Liver (tissue), 8 donors: ENCODE measurements at regions not wholly inside any gene's neighbourhood (a gene's known extent, or its start where the extent isn't known, plus 50 kb on each side); places are given as distances from the start of the nearest gene placed in this dataset.

Experiments
- DNase-seq: peaks from one replicate; pipeline ENCODE4 v3.0.0-alpha.2; 2017; ENCODE audit warnings: low spot score
- H3K27ac ChIP-seq, 2 donors: one replicate each; pipeline ENCODE4 v1.7.0; 2013; ENCODE audit warnings: inconsistent platforms in 2 of 2, low read length in 2 of 2, control low read depth in 1 of 2, low read depth in 1 of 2, mild to moderate bottlenecking in 1 of 2
- H3K27me3 ChIP-seq, 4 donors: one replicate each; pipeline versions ENCODE4 v1.6.1 to v1.7.0; 2013; ENCODE audit warnings: low read length in 3 of 4, inconsistent platforms in 1 of 4, mild to moderate bottlenecking in 1 of 4, moderate library complexity in 1 of 4; ENCODE audit not compliant: control insufficient read depth in 4 of 4, insufficient read depth in 4 of 4
- H3K36me3 ChIP-seq, 4 donors: one replicate each; pipeline versions ENCODE4 v1.6.1 to v1.7.0; 2013; ENCODE audit warnings: low read length in 3 of 4, mild to moderate bottlenecking in 3 of 4, low read depth in 1 of 4, moderate library complexity in 1 of 4; ENCODE audit not compliant: control insufficient read depth in 4 of 4, insufficient read depth in 3 of 4
- H3K4me1 ChIP-seq, 4 donors: one replicate each; pipeline versions ENCODE4 v1.6.1 to v1.7.0; 2013; ENCODE audit warnings: low read length in 3 of 4, mild to moderate bottlenecking in 3 of 4, moderate library complexity in 1 of 4; ENCODE audit not compliant: control insufficient read depth in 4 of 4, insufficient read depth in 4 of 4
- H3K4me3 ChIP-seq, 3 donors: one replicate each; pipeline versions ENCODE4 v1.6.1 to v1.7.0; 2013; ENCODE audit warnings: low read length in 3 of 3, control low read depth in 1 of 3, low read depth in 1 of 3, mild to moderate bottlenecking in 1 of 3
- H3K9ac ChIP-seq, 2 donors: one replicate each; pipeline ENCODE4 v1.7.0; 2013; ENCODE audit warnings: low read length in 2 of 2, mild to moderate bottlenecking in 2 of 2, moderate library complexity in 2 of 2, control low read depth in 1 of 2, low read depth in 1 of 2
- H3K9me3 ChIP-seq, 4 donors: one replicate each; pipeline versions ENCODE4 v1.6.1 to v1.7.0; 2013; ENCODE audit warnings: low read length in 3 of 4; ENCODE audit not compliant: control insufficient read depth in 4 of 4
- EGR1 ChIP-seq, 2 donors: IDR thresholded peaks; 2 replicates each; pipeline ENCODE4 v1.6.1; 2016 to 2018; ENCODE audit warnings: antibody characterized with exemption in 2 of 2, low read depth in 2 of 2
- FOXA1 ChIP-seq: IDR thresholded peaks from 2 replicates; pipeline ENCODE4 v1.6.1; 2016; ENCODE audit warnings: antibody characterized with exemption
- FOXA2 ChIP-seq: IDR thresholded peaks from 2 replicates; pipeline ENCODE4 v1.6.1; 2016; ENCODE audit warnings: antibody characterized with exemption
- GABPA ChIP-seq, 2 donors: IDR thresholded peaks in 1 of 2; conservative IDR thresholded peaks in 1 of 2; 2 replicates each; pipeline ENCODE4 v1.6.1; 2016; ENCODE audit warnings: antibody characterized with exemption in 2 of 2, mild to moderate bottlenecking in 1 of 2, moderate library complexity in 1 of 2
- HNF4A ChIP-seq, 2 donors: conservative IDR thresholded peaks; 2 replicates each; pipeline ENCODE4 v1.6.1; 2016; ENCODE audit warnings: antibody characterized with exemption in 2 of 2, mild to moderate bottlenecking in 2 of 2
- HNF4G ChIP-seq: IDR thresholded peaks from 2 replicates; pipeline ENCODE4 v1.6.1; 2016; ENCODE audit warnings: antibody characterized with exemption
- JUND ChIP-seq, 2 donors: IDR thresholded peaks; 2 replicates each; pipeline ENCODE4 v1.6.1; 2016; ENCODE audit warnings: antibody characterized with exemption in 2 of 2
- NR2F2 ChIP-seq: IDR thresholded peaks from 2 replicates; pipeline ENCODE4 v1.6.1; 2016; ENCODE audit warnings: antibody characterized with exemption
- RAD21 ChIP-seq, 2 donors: IDR thresholded peaks; 2 replicates each; pipeline ENCODE4 v1.6.1; 2016; ENCODE audit warnings: antibody characterized with exemption in 2 of 2, mild to moderate bottlenecking in 2 of 2
- RXRA ChIP-seq, 2 donors: IDR thresholded peaks; 2 replicates each; pipeline ENCODE4 v1.6.1; 2017 to 2018; ENCODE audit warnings: antibody characterized with exemption in 2 of 2, mild to moderate bottlenecking in 1 of 2
- SP1 ChIP-seq: IDR thresholded peaks from 2 replicates; pipeline ENCODE4 v1.6.1; 2018; ENCODE audit warnings: antibody characterized with exemption, mild to moderate bottlenecking
- TAF1 ChIP-seq: conservative IDR thresholded peaks from 2 replicates; pipeline ENCODE4 v1.6.1; 2016; ENCODE audit warnings: antibody characterized with exemption, mild to moderate bottlenecking
- YY1 ChIP-seq: IDR thresholded peaks from 2 replicates; pipeline ENCODE4 v1.6.1; 2016; ENCODE audit warnings: antibody characterized with exemption, mild to moderate bottlenecking
- WGBS: extraction: QIAGEN DNeasy Blood & Tissue Kit; methylation state at CpG from one replicate; pipeline ENCODE4 v1.1.7; 2013; 5-methylcytosine and 5-hydroxymethylcytosine counted together
- TF ChIP-seq, protein P1 (sequence below): fragments of 150-350 bp; IDR thresholded peaks from 2 replicates; pipeline ENCODE4 v1.5.1; 2017; ENCODE audit warnings: improper control_type of control experiment, low read depth, low read length; ENCODE audit not compliant: missing input control
- TF ChIP-seq, protein P2 (sequence below): IDR thresholded peaks from 2 replicates; pipeline ENCODE4 v1.6.1; 2016; ENCODE audit warnings: antibody characterized with exemption
- TF ChIP-seq, protein P3 (sequence below): IDR thresholded peaks from 2 replicates; pipeline ENCODE4 v1.6.1; 2016; ENCODE audit warnings: antibody characterized with exemption
- TF ChIP-seq, protein P4 (sequence below): IDR thresholded peaks from 2 replicates; pipeline ENCODE4 v1.6.1; 2016; ENCODE audit warnings: antibody characterized with exemption, mild to moderate bottlenecking
- TF ChIP-seq, protein P5 (sequence below): IDR thresholded peaks from 2 replicates; pipeline ENCODE4 v1.6.1; 2016; ENCODE audit warnings: antibody characterized with exemption
- donor health status: healthy.
- donor health status: healthy.
- donor health status: healthy.
- donor health status: healthy.
- donor health status: healthy.

DNA sequence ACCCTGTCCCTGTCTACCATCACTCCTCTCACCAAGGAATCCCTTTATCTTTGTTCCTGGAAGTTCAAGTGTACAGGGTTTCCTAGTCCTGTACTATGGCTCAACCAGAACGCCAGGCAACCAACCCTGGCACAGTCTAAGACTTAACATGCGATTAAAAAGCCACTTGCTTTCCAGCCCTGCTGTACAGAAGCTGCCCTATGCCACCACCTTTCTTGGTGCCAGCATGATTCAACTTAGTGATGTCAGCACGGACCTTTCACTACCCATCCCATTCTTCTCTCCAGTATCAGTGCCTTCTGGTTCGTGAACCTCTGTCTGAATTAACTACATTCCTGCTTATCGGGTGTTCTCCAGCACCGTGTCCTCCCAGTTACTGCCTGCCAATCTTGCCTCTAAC, 151.1 kb downstream of the KLF12 start:
- H3K27me3 ChIP-seq, result no peaks in the 10 kb centered on the region
- no peak for TF ChIP-seq GABPA (IDR thresholded peaks at IDR 0.05 in 1 of 2, conservative IDR thresholded peaks at IDR 0.05 in 1 of 2)
- H3K27ac ChIP-seq, result no peak overlapping the region
- no peak overlapping the region for H3K9ac ChIP-seq
- WGBS, result 90% methylated on average over 6 of the region's 6 CpGs
- DNase-seq, result no peak
- H3K36me3 ChIP-seq, result no peaks in the 10 kb centered on the region
- H3K4me3 ChIP-seq, result no peak overlapping the region
- no peaks in the 10 kb centered on the region for H3K9me3 ChIP-seq
- H3K4me1 ChIP-seq, result peaks cover 0 to 4% (median under 1%) of the 10 kb centered on the region in 4 donors

DNA sequence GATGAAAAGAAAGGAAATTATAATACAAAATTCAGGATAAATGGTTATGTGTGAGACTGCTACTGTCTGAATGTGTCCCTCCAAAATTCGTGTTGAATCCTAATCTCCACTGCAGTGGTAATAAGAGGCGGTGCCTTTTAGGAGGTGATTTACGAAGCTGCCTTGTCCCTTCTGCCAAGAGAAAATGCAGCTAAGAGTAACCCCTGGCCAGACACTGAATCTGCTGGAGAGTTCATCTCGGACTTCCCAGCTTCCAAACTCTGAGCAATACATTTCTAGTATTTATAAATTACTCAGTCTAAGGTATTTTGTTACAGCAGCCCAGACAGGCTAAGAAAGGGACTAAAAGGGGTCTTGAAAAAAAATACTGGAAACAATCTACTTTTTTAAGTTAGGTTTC, 152.6 kb downstream of the KLF12 start:
- H3K27me3 ChIP-seq, result no peaks in the 10 kb centered on the region
- no peak overlapping the region for H3K9ac ChIP-seq
- no peak for DNase-seq
- WGBS, result 74% methylated on average over 4 of the region's 4 CpGs
- peaks cover 0 to 8% (median under 1%) of the 10 kb centered on the region in 4 donors for H3K4me1 ChIP-seq
- no peaks in the 10 kb centered on the region for H3K9me3 ChIP-seq
- H3K27ac ChIP-seq, result no peak overlapping the region
- no peak overlapping the region for H3K4me3 ChIP-seq
- no peak for TF ChIP-seq FOXA2
- TF ChIP-seq FOXA1, result no peak
- TF ChIP-seq GABPA (IDR thresholded peaks at IDR 0.05 in 1 of 2, conservative IDR thresholded peaks at IDR 0.05 in 1 of 2), result no peak
- TF ChIP-seq YY1, result no peak
- TF ChIP-seq SP1, result no peak
- TF ChIP-seq, protein P1, sequence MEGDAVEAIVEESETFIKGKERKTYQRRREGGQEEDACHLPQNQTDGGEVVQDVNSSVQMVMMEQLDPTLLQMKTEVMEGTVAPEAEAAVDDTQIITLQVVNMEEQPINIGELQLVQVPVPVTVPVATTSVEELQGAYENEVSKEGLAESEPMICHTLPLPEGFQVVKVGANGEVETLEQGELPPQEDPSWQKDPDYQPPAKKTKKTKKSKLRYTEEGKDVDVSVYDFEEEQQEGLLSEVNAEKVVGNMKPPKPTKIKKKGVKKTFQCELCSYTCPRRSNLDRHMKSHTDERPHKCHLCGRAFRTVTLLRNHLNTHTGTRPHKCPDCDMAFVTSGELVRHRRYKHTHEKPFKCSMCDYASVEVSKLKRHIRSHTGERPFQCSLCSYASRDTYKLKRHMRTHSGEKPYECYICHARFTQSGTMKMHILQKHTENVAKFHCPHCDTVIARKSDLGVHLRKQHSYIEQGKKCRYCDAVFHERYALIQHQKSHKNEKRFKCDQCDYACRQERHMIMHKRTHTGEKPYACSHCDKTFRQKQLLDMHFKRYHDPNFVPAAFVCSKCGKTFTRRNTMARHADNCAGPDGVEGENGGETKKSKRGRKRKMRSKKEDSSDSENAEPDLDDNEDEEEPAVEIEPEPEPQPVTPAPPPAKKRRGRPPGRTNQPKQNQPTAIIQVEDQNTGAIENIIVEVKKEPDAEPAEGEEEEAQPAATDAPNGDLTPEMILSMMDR, result no peak
- no peak for TF ChIP-seq RAD21 (IDR thresholded peaks at IDR 0.05)
- TF ChIP-seq NR2F2, result no peak
- no peak for TF ChIP-seq JUND (IDR thresholded peaks at IDR 0.05)
- TF ChIP-seq, protein P2, sequence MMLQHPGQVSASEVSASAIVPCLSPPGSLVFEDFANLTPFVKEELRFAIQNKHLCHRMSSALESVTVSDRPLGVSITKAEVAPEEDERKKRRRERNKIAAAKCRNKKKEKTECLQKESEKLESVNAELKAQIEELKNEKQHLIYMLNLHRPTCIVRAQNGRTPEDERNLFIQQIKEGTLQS, result no peak
- TF ChIP-seq HNF4A (conservative IDR thresholded peaks at IDR 0.05), result no peak
- TF ChIP-seq, protein P3, sequence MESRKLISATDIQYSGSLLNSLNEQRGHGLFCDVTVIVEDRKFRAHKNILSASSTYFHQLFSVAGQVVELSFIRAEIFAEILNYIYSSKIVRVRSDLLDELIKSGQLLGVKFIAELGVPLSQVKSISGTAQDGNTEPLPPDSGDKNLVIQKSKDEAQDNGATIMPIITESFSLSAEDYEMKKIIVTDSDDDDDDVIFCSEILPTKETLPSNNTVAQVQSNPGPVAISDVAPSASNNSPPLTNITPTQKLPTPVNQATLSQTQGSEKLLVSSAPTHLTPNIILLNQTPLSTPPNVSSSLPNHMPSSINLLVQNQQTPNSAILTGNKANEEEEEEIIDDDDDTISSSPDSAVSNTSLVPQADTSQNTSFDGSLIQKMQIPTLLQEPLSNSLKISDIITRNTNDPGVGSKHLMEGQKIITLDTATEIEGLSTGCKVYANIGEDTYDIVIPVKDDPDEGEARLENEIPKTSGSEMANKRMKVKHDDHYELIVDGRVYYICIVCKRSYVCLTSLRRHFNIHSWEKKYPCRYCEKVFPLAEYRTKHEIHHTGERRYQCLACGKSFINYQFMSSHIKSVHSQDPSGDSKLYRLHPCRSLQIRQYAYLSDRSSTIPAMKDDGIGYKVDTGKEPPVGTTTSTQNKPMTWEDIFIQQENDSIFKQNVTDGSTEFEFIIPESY, result no peak
- TF ChIP-seq, protein P4, sequence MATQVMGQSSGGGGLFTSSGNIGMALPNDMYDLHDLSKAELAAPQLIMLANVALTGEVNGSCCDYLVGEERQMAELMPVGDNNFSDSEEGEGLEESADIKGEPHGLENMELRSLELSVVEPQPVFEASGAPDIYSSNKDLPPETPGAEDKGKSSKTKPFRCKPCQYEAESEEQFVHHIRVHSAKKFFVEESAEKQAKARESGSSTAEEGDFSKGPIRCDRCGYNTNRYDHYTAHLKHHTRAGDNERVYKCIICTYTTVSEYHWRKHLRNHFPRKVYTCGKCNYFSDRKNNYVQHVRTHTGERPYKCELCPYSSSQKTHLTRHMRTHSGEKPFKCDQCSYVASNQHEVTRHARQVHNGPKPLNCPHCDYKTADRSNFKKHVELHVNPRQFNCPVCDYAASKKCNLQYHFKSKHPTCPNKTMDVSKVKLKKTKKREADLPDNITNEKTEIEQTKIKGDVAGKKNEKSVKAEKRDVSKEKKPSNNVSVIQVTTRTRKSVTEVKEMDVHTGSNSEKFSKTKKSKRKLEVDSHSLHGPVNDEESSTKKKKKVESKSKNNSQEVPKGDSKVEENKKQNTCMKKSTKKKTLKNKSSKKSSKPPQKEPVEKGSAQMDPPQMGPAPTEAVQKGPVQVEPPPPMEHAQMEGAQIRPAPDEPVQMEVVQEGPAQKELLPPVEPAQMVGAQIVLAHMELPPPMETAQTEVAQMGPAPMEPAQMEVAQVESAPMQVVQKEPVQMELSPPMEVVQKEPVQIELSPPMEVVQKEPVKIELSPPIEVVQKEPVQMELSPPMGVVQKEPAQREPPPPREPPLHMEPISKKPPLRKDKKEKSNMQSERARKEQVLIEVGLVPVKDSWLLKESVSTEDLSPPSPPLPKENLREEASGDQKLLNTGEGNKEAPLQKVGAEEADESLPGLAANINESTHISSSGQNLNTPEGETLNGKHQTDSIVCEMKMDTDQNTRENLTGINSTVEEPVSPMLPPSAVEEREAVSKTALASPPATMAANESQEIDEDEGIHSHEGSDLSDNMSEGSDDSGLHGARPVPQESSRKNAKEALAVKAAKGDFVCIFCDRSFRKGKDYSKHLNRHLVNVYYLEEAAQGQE, result no peak
- no peak for TF ChIP-seq EGR1 (IDR thresholded peaks at IDR 0.05; ENCODE audit: low read depth in 2 of 2)
- TF ChIP-seq TAF1, result no peak
- TF ChIP-seq, protein P5, sequence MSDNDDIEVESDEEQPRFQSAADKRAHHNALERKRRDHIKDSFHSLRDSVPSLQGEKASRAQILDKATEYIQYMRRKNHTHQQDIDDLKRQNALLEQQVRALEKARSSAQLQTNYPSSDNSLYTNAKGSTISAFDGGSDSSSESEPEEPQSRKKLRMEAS, result no peak
- TF ChIP-seq RXRA (IDR thresholded peaks at IDR 0.05), result no peak
- TF ChIP-seq HNF4G, result no peak
- H3K36me3 ChIP-seq, result no peaks in the 10 kb centered on the region
